ENCODE measurements at regions not wholly inside any gene's neighbourhood (a gene's known extent, or its start where the extent isn't known, plus 50 kb on each side); places are given as distances from the start of the nearest gene placed in this dataset.

GRCh38 chr22:34481090-34481489 lies 560.8 kb upstream of the LARGE1 start:
- no peak for TF ChIP-seq CTCF (IDR thresholded peaks at IDR 0.05)
- TF ChIP-seq POLR2A (IDR thresholded peaks at IDR 0.05): no peak

Measured in testis (tissue), 2 donors.